GM18909 (cell line): ENCODE measurements at regions not wholly inside any gene's neighbourhood (a gene's known extent, or its start where the extent isn't known, plus 50 kb on each side); places are given as distances from the start of the nearest gene placed in this dataset.
"Not testable (repeated sequence)": the region's sequence is repeated elsewhere in the genome, so short reads cannot be mapped to it uniquely, and the experiment has no call there.

Source experiments
- ATAC-seq: cut with Tn5 transposase; IDR thresholded peaks from one replicate; pipeline ENCODE4 v1.9.1; 2021; ENCODE audit warnings: mild to moderate bottlenecking; ENCODE audit not compliant: unreplicated experiment, poor library complexity

GRCh38 chr4:24213961-24214360 lies 324.1 kb upstream of the PPARGC1A start:
- ATAC-seq = no peak

- no peak for ATAC-seq
Measured at GRCh38 chr4:24212642-24213041, 322.8 kb upstream of the PPARGC1A start.

GRCh38 chr4:24211856-24212255 lies 322.0 kb upstream of the PPARGC1A start:
- ATAC-seq = no peak

- ATAC-seq = no peak
Measured at GRCh38 chr4:24210332-24210902, 320.6 kb upstream of the PPARGC1A start.

- no peak for ATAC-seq
Measured at GRCh38 chr4:24209906-24210305, 320.1 kb upstream of the PPARGC1A start.

DNA sequence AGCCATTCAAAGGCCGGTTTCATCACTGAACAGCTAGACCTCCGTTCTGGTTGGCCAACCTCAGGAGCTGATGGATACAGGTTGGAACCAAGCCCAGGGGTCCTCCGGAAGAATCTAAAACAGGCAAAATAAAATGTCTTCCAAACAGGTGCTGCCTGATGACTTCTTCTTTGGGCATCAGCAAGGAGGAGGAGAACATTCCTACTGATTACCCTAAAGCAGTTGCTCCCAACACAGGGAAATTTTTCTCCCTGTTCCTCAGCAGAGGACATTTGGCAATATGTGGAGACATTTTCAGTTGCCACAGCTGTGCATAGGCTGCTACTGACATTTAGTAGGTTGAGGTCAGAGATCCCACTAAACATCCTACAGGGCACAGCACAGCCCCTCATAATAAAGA lies 319.3 kb upstream of the PPARGC1A start:
- no peak for ATAC-seq

DNA sequence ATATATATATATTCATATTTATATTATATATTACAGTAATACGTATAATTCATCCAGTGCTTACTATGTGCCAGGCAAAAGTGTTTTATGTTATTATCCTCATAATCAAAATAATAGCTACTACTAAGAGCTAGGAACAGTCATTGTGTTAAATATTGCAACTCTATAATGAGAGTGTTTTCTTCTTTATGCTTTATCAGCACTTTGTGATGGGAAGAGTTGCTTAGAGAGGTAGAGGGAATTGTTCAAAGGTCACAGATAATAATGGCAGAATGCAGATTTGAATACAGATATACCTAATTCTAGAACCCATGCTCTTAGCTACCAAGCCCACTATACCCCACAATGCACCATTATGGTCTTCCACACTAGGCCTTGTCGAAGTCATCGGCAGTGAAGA lies 318.8 kb upstream of the PPARGC1A start:
- ATAC-seq = no peak

DNA sequence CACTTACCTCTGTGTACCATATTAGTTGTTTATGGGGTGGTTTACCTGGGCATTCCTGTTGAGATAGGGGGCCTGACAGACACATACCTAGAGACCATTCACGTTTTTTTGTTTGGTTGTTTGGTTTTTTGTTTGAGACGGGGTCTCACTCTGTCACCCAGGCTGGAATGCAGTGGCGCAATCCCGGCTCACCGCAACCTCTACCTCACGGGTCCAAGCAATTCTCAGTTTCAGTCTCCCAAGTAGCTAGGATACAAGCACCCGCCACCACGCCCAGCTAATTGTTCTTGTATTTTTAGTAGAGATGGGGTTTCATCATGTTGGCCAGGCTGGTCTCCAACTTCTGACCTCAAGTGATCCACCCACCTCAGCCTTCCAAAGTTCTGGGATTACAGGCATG lies 314.9 kb upstream of the PPARGC1A start:
- not testable (repeated sequence) for ATAC-seq

- no peak for ATAC-seq
Measured at GRCh38 chr4:24203926-24204325, 314.1 kb upstream of the PPARGC1A start.

DNA sequence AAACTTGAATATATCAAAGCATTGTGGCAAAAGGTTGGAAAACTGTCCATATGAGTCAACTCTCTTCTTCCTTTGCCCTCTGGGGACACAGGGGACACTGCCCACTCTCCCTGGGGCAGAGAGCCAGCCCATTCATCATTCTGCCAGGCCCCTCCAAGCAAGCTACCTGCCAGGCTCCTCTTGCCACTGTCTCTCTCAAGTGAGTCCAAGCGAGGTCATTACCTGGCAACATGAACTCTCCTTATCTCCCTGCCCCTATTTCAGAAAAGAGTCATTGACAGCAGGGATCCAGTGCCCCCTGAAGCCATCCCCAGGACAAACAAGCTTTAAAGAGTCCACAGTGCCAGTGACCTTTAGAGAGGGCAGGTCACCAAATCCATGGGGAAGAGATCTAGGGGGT lies 312.7 kb upstream of the PPARGC1A start:
- ATAC-seq = no peak

DNA sequence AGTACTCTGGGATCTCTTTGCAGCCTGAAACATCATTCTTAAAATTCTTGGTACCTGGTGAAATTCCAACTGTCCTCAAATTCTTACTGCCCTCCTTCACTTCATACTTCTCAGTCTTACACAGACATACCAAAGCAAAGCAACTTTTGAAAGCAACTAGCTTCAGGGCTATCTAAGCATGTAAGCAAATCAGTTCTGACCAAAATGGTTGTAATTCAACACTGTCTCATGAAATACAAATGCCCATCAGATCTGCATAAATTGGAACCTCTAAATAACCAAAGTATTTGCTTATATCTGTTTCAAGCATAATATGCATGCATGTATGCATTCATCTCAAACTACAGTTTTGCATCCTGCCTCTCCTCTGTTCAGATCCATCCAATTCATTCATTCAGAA lies 308.1 kb upstream of the PPARGC1A start:
- ATAC-seq = no peak

DNA sequence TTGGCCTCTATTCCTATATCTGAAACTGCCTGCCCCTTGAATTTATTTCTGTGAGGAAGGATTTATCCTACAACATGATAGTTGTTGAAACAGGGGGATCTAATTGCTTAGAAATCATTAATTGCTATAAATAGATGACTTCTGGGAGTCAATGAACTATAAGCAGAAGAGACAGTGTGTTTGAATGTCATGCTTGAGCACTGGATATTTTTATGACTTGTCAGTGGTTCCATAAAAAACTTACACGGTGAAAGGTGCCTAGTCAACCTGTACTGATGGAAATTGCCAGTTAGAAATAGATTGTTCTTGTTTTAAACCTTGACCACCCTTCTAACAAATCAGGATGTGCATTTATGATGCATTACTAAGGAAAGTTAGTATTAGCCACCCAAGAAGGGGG lies 306.9 kb upstream of the PPARGC1A start:
- no peak for ATAC-seq

DNA sequence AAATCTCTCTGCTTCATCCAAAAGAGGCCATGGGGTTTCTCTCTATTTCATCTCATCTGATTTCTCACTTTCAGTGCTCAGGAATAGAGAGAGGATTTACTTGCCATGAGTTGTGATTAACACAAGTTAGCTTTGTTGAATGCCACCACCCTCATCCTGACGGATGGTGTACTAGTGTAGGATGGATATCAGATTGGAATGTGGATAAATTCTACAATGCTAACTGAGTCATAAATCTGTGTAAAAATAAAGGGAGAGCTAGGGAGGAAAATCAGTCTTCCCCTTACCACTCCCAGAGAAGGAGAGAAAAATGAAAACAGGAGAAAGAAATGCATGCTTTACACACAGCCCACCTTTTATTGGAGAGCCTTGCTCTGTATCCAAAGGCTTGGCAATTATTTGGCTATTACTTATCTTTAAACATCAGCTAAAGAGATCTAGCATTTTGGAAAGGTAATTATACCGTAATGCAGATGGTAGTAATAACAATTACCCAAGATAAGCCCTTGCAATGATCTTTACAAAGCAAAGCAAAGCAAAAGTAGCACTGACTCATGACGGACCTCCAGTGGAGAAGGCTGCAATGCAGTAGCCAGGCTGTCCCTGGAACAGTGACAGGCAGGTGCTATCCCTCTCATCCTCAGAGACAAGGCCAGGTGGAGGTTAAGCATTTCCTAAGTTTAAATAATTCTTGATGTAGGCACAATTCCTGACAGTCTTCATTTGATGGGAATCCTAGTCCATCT lies 306.3 kb upstream of the PPARGC1A start:
- no peak for ATAC-seq

- ATAC-seq = no peak
Measured at GRCh38 chr4:24192018-24192641, 302.3 kb upstream of the PPARGC1A start.

- ATAC-seq = no peak
Measured at GRCh38 chr4:24190761-24191695, 301.2 kb upstream of the PPARGC1A start.

DNA sequence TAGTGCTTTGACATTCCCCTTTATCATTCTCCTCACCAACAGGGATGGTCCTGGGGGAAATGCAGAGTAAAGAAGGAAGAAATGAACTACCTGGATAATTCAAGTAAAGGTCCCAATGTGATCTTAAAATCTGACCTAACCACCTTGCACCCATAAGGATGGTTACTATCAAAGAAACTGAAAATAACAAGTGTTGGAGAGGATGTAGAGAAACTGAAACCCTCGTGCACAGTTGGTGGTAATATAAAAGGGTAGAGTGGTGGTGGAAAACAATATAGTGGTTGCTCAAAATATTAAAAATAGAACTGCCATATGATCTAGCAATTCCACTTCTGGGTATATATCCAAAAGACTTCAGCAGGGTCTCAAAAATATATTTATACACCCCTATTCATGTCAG lies 298.6 kb upstream of the PPARGC1A start:
- no peak for ATAC-seq

GRCh38 chr4:24186466-24186865 lies 296.6 kb upstream of the PPARGC1A start:
- no peak for ATAC-seq

GRCh38 chr4:24181005-24181404 lies 291.2 kb upstream of the PPARGC1A start:
- ATAC-seq = no peak

- ATAC-seq = no peak
Measured at GRCh38 chr4:24180586-24180985, 290.7 kb upstream of the PPARGC1A start.

DNA sequence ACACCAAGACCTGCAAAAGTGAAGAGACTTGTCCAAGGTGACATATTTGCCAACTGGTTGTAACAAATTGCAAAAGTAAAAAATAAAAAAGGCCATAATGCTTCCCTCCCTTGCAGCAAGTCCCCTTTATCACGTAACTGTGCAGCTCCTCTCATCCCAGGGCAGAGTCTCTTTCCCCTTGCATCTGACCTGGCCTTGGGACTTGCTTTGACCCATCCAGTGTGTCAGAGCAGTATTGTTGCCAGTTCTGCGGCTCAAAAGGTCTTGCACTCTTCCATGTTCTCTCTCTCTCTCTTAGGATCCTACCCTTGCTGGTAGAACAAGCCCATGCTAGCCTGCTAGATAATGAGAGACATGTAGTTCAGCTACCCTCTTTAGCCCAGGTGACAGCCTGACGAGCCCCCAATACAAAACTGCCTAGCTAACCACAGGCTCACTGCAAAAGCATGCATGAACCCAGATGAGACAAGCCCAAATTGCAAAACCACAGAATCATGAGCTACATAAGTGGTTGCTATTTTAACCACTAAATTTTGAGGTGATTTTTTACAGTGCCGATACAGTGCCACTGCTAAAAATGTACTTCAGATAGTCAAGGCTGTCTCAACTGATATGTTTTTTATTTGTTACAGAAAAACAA lies 289.5 kb upstream of the PPARGC1A start:
- no peak for ATAC-seq
